Amniotic epithelial cell (primary cell): ENCODE measurements at regions not wholly inside any gene's neighbourhood (a gene's known extent, or its start where the extent isn't known, plus 50 kb on each side); places are given as distances from the start of the nearest gene placed in this dataset.
A peak's percentile ranks its signal among the peaks of the same experiment; 100 is the strongest.

ENCODE experiments used
- DNase-seq: peaks from one replicate; pipeline ENCODE4 v3.0.0-alpha.2; 2010; ENCODE audit warnings: low read depth

DNA sequence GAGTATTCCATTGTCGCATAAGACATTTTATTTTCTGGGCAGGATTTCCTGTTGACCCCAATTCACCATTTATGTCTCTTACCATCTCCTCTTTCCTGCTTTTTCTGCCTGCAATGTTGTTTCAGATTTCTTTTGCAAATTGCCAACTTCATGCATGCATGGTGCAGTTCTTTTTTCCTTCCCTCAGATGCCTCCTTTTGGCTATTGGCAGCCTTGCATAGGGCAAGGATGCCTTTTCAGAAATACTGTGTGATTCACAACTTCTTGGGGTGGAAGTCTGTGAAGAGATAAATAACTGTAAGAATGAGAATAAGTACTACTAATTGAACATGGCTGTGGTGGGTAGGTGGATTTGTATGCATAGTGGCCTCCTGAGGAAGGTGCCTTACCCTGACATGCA, 116.7 kb downstream of the SOX4 start:
- no peak for DNase-seq

DNA sequence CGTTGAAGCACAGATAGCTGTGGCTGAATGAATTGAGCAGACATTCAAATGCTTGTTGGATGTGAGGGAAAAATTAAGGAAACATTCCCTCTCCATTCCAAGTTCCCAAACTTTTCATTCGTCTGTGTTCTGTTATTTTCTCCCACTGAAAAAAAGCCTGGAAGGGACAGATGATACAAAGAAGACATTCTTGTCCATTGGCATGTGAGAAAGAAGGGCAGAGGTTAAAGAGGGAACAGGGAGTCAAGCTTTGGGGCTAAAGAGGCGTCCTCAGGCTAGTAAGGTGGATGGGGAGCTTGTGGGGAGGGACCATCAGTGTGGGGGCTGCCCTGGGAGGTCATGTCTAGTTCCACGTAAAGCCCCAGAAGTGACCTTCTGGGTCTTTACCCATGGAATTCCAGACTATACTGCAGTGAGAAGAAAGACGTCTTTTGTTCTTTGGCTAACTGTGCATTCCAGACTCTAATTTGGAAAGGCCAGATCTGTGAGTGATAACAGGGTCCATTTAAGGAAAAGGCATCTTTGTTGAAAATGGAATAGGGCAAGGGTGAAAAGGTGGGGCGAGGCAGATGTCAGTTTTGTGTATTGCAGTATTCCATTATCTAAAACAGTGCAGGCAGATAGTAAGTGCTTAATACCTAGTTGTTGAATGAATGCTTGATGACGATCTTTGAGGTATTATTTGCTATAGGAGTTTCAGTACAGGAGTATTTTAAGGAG, 117.5 kb downstream of the SOX4 start:
- no peak for DNase-seq

DNA sequence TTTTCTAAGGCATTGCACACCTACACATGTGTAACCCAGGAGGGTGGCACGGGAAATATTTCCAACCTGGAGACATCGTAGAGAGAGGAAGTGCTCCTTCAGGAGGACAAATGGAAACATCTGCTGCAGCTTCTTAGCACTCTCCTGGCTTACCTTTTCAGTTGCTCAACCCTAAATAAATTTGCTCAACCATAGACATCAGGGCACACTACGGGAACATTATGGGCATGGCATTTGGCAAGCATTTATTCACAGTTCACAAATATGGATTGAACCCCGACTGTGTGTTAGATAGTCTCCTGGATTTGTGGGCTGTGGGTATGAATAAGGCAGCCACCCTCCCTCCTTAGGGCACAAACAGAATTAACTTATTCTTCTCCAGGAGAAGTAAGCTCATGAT, 118.7 kb downstream of the SOX4 start:
- DNase-seq = no peak

DNA sequence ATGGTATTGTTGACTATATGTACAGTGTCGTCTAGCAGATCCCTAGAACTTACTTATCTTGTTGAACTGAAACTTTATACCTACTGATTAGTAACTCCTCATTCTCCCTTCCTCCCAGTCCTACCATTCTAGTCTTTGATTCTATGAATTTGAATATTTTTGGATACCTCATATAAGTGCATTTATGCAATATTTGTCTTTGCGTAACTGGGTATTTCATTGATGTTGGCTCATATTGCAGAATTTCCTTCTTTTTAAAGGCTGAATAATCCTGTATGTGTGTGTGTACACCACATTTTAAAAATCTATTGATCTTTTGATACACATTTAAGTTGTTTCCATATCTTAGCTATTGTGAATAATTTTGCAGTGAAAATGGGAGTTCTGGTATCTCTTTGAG, 119.9 kb downstream of the SOX4 start:
- DNase-seq = no peak

DNA sequence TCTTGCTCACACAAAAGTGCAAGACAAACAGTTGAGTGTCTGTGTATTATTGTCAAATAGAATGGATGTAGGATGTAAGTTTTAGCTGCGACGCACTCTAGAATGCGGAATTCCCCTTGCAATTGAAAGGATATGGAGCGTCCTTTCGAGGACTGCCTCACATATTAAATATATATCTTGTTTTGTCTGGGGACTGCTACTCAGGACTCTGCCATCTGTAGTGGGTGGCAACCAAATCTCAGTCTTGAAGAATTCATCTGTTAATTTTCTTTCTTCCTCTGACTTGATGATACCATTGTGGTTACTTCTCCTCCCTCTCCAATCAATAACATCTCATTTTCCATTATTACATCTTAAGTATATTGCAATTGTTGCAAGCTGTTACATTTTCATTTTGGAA, 121.6 kb downstream of the SOX4 start:
- no peak for DNase-seq

DNA sequence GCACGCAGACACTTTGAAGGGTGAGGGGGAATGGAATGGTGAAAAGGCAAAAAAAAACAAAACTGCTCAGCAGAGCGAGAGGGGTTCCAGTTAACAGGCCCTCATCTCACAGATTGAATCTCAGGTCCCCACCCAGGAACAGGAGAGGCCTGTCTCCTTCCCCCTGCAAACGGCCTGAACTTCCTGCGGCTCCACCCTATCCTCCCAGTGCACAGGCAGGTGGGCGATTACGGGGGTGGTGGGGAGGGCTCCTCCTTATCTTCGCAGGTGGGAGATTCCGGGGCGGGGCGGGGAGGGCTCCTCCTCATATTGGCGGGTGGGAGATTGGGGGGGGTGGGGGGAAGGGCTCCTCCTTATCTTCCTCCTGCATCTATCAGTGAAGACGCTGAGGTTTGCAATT, 129.0 kb downstream of the SOX4 start:
- no peak for DNase-seq

DNA sequence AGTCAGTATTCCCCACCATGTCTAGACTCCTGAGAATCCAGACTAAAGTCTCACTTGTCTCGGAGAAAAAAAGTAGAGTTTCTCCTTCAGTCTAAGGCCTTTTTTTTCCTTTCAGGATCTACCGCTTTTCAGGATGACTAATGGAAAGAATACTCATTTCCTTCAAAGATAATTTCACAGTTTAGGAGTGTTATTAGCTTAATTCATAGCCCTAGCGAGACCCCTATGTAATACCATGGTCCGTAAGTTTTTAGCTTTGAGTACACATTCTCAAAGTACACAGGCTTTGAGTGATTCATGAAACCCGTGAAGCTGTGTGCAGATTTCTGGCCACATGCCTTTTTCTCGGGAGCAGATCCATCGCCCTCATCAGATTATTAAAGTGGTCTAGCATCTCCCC, 133.1 kb downstream of the SOX4 start:
- no peak for DNase-seq

DNA sequence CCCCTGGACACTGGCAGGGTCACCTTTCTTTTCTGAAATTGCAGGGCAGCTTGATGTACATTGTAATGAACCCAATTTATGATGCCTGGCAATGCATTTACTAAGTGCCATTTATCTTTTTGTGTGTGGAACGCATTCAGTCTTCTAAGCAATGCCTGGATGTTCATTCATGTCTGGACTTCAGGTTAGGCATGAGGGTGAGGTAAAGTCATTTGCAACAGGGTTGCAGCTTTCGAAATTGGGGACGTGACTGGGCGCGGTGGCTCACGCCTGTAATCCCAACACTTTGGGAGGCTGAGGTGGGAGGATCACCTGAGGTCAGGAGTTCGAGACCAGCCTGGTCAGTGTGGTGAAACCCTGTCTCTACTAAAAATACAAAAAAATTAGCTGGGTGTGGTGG, 134.6 kb downstream of the SOX4 start:
- no peak for DNase-seq

DNA sequence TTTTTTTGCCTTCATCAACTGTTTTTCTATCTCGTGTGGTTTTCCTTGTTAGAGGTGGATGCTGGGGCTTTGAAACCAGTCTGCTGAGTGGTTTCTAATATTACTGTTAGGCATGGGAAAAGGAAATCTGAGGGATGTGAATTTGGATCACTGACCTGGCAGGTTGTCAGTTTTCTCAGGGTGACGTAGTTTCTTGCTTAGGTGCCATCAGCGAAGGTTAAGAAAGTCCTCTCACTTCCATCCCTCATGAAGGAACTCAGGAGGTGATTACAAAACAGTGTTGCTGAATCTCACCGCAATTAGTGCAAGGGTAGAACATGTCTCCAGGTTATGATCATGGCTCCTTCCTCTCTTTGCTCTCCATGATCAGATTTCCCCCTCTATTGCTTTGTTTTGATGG, 135.9 kb downstream of the SOX4 start:
- no peak for DNase-seq

DNA sequence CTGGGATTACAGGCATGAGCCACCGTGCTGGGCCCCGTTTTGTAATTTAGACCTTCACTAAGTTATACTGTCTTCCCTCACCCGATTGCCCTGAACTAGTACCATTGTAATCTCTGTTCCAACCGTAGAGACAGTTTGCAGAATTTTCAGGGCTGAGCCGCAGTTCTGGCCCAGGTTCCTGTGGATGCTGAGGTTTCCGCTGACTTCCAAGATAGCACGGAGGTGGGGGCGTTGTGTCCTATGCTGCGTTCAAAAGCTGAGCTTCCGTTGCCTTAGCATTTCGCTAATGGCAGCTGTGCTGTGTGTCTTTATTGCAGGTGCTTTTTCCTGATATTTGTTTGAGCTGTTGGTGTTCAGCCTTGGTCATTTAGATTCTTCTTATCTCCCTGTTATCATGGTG, 137.0 kb downstream of the SOX4 start:
- no peak for DNase-seq

DNA sequence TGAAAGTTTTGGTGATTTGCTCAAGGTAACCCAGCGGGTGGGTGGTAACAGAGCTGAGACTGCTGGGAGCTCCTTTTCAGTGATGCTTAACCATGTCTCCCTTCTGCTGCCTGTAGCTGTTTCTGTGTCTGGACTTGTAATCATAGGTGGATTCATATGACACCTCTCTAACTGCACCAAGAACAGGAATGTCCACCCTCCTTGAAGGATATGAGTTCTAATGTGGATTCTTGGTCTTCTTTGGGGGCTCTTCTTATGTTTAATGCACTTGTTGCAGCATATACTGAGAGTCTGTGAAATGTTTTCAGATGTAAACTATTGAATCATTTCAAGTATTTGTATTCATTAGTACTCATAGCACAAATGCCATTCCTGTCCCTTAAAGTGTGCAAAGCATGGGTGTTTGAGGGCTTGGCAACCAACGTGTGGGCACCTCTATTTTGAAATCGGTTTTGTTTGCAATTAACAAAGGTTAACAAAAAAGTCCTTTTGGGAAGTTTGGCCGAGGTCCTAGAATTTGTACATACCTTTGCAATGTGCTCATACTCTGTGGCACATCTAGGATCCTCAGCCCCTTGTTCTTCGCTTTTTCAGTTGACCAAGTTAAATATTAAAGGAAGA, 138.0 kb downstream of the SOX4 start:
- DNase-seq = peak; percentile 60

DNA sequence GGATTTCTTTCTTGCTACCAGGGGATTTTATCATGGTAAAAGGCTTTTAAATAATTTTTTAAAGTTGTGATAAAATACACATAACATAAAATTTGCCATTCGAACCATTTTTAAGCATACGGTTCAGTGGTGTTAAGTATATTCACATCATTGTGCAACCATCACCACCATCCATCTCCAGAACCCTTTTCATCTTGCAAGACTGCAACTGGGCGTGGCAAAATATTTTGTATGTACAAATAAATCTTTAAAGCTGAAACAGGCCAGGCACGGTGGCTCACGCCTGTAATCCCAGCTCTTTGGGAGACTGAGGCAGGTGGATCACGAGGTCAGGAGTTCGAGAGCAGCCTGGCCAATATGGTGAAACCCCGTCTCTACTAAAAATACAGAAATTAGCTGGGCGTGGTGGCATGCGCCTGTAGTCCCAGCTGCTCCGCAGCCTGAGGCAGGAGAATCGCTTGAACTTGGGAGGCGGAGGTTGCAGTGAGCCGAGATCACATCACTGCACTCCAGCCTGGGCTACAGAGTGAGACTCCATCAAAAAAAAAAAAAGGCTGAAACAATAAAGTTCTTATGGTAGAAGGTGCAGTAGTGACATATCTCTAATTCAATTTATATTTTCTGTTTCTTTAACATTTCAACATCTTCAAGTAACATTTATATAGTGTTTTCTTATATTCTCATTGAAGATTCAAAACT, 138.6 kb downstream of the SOX4 start:
- DNase-seq = peak; percentile 78

DNA sequence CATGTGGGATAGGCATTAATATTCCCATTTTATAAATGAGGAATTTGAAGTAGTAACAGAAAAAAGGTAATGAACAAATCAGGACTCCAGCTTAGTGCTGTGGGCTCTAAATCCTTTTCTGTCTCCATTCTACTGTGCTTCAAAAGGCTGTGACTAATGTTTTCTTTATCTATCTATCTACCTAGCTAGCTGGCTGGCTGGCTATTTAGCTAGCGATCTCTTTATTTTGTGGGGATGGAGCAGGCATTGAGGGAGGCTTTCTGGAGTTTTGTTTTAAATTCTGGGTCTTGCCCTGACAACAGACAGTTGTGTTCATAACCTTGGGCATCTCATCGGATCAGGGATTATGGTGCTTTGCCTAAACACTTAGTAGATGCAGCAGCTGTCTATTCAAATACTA, 139.2 kb downstream of the SOX4 start:
- DNase-seq = no peak

DNA sequence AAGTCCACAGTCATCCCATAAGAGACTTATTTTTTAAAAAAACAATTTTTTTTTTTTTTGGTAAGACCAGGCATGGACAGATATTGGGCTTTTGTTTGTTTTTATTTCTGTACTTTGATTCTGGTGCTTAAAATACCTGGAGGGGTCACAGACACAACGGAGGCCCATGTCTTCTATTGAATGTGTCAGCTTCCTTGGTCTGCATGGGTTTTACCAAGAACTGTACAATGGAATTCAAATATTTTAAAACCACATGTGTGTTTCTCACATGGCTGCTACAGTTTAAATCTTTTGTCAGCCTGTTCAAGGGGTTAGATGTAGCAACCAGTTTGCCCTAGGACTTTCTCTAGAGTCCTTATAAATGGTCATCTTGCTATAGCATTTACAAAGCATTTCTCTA, 139.8 kb downstream of the SOX4 start:
- no peak for DNase-seq

DNA sequence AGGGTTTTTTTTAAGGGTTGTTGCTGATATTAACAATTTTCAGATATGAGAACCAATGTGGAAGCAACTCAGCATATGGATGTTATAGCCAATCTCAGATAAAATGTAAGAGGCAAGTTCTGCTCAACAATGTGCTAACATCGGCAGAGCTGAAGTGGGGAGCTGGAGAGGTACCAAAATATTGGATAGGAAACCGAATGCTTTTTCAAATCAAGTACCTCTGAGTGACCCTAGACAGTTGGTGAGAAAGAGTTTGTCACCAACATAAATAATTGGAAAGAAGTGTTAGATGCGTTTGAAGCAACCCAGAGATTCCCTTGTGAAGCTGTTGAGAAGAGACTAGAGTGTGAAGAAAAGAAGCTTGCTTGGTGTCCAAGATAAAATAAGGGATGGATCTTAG, 140.7 kb downstream of the SOX4 start:
- no peak for DNase-seq

DNA sequence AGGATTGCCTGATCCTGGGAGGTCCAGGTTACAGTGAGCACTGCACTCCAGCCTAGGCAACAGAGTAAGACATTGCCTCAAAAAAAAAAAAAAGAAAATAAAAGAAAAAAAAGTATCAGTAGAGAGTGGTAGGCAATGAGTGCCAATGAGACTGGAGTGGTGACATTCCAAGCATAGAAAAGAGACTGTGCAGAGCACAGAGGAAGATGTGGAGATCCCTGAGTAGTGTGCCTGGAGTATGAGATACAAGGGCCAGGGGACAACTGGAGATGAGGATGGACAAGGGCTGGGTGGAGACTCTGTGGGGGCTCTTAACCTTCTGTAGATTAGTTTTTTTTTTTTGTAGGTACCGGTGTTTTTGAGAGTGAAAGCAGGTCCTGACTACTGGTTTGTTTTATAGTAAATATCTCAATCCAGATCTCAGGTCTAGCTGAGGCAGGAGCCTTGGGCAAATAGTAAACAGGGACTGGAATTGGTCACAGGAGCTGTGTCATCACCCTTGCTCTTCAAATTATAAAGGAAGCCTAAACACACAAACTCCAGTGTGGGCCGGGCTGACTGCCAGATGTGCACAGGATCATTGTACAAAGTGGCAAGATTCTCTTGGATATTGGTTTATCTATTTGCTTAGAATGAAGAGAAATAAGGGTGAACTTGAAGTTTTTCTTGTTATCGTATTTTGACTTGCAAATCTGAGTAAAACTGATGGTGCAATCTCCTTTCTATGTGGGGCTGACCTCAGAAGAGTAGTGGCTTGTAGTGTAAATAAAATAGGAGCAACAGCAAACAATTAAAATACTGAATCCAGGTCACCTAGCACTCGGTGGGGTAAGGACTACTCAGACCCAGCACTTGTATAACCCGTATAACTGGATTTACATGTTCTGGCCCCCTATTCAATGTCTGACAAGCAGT, 144.9 kb downstream of the SOX4 start:
- DNase-seq = no peak

DNA sequence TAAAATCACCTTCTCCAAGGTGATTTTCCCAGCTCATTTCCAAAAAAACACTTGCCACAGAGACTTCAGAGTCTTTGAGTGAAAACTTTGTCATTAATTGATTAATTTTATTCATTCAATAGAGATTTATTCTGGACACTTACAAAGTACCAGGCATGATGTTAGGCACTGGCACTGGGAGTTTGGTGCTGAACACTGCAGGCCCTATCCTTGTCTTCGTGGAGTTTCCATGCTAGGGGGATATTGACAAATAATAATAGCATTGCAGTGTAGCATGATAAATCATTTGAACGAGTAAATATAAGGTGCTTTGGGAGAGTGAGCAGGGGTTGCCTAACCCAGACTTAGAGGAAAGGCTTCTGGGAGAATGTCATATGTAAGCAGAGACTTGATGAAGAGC, 145.7 kb downstream of the SOX4 start:
- no peak for DNase-seq

DNA sequence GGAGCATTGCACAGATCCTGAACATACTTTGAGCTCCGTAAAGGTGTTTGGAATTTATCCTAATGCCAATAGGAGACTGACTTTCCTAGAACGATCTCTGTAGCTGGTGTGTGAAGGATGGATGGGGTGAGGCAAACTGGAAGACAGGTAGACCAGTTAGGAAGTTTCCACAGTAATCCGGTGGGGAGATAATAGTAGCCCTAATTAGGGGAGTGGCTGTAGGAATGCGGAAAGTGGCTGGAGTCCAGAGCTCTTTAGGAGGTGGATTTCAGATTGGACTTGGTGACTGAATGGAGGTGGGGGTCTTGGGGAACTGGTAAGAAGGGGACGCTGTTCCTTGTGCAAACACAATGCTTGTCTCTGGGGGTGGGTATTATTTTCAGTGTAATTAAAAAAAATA, 146.3 kb downstream of the SOX4 start:
- no peak for DNase-seq

DNA sequence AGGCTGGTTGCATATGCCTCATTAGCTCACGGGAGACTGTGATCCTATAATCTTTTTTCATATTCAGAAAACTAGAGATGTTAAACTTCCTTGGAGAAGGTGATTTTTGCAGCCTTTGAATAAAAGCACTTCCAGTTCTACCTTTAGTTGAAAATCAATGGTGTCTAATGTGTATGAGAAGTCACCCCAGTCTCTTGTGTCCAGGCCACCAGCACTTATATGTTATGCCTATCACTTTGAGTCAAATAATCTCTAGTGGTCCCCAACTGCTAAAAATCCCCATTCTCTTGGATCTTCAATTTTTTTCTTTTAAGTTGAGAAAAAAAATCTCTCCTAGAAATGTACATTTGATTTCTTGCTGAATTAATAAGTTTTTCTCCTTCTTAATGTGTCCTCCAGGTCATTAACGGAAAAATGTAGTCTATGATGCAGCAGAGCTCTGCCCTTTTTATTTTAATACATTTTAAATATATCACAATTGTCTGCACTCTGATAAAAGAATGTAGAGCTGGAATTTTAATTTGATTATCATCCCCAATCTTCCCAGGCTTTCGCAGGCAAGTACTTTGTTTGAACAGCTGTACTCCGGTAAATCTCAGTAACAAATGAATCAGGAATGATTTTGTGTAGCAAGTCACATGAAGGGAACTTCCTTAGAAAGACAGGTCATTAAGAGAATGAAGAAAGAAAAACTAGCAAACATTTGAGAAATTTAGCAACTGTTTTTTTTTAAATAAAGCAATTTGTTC, 147.0 kb downstream of the SOX4 start:
- no peak for DNase-seq

DNA sequence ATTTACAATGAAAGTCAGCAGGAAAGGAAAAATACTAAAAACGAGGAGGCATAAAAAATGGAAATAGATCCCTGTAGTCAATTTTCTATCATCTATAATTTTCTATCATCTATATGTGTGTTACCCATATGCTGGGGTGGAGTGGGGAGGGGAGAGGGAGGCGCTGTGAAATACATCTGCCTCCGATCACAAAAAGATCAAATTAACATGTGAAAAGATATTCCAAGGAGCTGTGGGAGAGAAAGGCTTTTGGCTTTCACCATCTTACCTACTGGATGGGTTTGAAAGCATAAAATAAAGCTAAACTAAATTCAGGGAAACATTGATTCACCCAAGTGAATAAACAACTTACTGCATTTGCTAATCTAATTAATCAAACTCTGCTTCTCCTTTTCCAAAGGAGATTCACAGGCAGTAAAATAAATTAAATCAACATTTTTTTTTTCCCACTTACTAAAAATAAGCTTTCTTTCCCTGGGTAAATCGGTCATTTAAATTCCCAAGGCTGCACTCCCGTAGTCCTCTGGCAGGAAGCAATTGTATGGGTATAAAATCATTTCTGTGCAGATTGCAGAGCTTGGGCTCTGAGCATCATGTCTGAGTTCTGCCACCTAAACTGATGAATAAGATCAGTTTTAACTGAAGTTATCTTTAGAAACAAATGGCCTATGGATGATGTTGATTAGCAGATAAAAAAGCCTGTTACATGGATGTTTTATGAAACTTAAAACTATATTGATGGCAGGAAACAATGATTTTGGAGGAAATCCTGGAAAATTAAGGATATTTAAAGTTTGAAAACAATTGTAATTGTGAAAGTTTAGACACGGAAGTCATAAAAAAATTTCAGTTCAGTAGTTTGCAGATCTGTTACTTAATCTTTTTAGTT, 147.9 kb downstream of the SOX4 start:
- no peak for DNase-seq

DNA sequence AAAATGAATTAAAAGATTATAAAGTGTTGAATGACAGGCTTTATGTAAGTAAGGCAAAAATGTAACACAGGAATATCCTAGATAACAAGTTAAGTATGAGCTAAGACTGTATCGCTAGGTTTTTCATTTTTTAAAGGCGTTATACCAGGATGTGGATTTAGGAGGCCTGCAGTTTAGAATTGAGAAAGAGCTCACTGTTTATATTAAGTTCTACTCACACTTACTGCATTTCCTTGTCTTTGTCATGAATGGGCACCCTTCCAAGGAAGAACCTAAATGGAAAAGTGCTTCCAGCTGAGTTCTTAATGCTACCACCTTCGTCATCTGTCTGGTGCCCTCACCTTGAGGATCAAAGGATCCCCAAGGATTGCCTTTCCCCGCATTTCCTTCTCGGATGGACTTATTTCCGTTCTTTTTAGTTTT, 148.7 kb downstream of the SOX4 start:
- peak; percentile 79 for DNase-seq
